ENCODE measurements at regions not wholly inside any gene's neighbourhood (a gene's known extent, or its start where the extent isn't known, plus 50 kb on each side); places are given as distances from the start of the nearest gene placed in this dataset.

DNA sequence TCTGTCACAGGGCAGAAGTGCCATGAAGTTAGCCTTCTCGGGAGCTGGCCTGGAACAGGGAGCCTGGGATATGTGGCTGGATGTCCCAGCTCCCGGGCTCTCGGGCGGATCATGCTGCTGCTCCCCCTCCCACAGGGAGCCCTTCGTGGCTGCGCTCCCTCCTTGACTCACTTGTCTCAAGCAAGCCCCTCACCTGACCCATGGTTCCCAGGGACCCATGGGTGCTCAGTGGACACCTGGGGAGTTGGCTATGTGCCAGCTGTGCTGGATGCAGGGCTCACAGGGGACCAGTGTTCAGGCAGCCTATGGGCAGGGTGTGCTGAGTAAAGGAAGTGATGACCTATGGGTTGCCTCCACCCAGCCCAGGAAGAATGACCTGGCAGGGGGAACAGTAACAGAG, 213.1 kb upstream of the SGCG start:
- Histone ChIP-seq H3K27ac (ENCODE audit: low read length) (no peak overlapping the region), H3K9me3 (ENCODE audit: control insufficient read depth, insufficient read depth, low read depth, low read length) (no peaks in the 10 kb centered on the region), H3K27me3 (ENCODE audit: control insufficient read depth, insufficient read depth, low read length) (no peaks in the 10 kb centered on the region), H3K4me1 (ENCODE audit: control insufficient read depth, insufficient read depth, low read length) (no peaks in the 10 kb centered on the region), H3K4me3 (ENCODE audit: low read depth in 2 of 2, low read length in 2 of 2) (no peak overlapping the region), H3K36me3 (ENCODE audit: control insufficient read depth, insufficient read depth, low read length) (no peaks in the 10 kb centered on the region)
- no TSS peak for BruUV-seq (replicated peaks)
- in situ Hi-C loops (cut with HindIII; ENCODE audit: low pct_unique_long_range_greater_than_20kb, low sequenced_read_pairs) (no loop called here), intact Hi-C loops (cut with micrococcal nuclease; ENCODE audit: unreplicated experiment) (no loop called here)
- POLR2A ChIA-PET = no interaction called here
- no peak for ATAC-seq
- no peak for TF ChIP-seq POLR2AphosphoS5 (IDR thresholded peaks at IDR 0.05; ENCODE audit: low read depth, low read length)
- TF ChIP-seq, protein P1, sequence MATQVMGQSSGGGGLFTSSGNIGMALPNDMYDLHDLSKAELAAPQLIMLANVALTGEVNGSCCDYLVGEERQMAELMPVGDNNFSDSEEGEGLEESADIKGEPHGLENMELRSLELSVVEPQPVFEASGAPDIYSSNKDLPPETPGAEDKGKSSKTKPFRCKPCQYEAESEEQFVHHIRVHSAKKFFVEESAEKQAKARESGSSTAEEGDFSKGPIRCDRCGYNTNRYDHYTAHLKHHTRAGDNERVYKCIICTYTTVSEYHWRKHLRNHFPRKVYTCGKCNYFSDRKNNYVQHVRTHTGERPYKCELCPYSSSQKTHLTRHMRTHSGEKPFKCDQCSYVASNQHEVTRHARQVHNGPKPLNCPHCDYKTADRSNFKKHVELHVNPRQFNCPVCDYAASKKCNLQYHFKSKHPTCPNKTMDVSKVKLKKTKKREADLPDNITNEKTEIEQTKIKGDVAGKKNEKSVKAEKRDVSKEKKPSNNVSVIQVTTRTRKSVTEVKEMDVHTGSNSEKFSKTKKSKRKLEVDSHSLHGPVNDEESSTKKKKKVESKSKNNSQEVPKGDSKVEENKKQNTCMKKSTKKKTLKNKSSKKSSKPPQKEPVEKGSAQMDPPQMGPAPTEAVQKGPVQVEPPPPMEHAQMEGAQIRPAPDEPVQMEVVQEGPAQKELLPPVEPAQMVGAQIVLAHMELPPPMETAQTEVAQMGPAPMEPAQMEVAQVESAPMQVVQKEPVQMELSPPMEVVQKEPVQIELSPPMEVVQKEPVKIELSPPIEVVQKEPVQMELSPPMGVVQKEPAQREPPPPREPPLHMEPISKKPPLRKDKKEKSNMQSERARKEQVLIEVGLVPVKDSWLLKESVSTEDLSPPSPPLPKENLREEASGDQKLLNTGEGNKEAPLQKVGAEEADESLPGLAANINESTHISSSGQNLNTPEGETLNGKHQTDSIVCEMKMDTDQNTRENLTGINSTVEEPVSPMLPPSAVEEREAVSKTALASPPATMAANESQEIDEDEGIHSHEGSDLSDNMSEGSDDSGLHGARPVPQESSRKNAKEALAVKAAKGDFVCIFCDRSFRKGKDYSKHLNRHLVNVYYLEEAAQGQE (IDR thresholded peaks at IDR 0.05; ENCODE audit: insufficient read depth in 1 of 2, low read depth in 2 of 2, low read length in 1 of 2) = no peak
- TF ChIP-seq, protein P2, sequence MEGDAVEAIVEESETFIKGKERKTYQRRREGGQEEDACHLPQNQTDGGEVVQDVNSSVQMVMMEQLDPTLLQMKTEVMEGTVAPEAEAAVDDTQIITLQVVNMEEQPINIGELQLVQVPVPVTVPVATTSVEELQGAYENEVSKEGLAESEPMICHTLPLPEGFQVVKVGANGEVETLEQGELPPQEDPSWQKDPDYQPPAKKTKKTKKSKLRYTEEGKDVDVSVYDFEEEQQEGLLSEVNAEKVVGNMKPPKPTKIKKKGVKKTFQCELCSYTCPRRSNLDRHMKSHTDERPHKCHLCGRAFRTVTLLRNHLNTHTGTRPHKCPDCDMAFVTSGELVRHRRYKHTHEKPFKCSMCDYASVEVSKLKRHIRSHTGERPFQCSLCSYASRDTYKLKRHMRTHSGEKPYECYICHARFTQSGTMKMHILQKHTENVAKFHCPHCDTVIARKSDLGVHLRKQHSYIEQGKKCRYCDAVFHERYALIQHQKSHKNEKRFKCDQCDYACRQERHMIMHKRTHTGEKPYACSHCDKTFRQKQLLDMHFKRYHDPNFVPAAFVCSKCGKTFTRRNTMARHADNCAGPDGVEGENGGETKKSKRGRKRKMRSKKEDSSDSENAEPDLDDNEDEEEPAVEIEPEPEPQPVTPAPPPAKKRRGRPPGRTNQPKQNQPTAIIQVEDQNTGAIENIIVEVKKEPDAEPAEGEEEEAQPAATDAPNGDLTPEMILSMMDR (IDR thresholded peaks at IDR 0.05) = no peak
- no peak for TF ChIP-seq TCF7L2 (IDR thresholded peaks at IDR 0.05; ENCODE audit: low read depth, low read length)
- TF ChIP-seq SIN3A (IDR thresholded peaks at IDR 0.05; ENCODE audit: borderline replicate concordance, insufficient read depth, low read depth, low read length) = no peak
- DNase-seq (ENCODE audit: low read depth, low spot score) = no peak
- CTCF ChIA-PET = no interaction called here

DNA sequence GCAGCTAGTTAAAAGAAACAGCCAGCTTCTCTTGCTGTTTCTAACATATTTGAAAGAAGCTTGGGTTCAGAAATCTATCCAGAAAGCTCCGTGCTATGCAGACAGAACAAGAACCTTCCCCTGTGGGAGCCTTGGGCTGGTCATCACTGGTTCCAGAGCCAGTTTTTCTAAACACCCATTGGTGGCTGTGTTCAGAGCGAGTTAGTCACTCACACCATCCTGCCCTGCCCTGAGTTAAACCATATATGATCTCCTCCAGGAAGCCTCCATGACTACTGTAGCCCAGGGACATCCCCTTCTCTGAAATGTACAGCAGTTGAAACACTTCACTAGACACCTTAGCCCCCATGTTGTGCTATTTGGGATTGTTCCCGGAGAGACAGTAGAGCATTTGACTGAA, 200.8 kb upstream of the SGCG start:
- TF ChIP-seq, protein P1 (IDR thresholded peaks at IDR 0.05; ENCODE audit: insufficient read depth in 1 of 2, low read depth in 2 of 2, low read length in 1 of 2) = no peak
- TF ChIP-seq POLR2AphosphoS5 (IDR thresholded peaks at IDR 0.05; ENCODE audit: low read depth, low read length) (no peak), TCF7L2 (IDR thresholded peaks at IDR 0.05; ENCODE audit: low read depth, low read length) (no peak), SIN3A (IDR thresholded peaks at IDR 0.05; ENCODE audit: borderline replicate concordance, insufficient read depth, low read depth, low read length) (no peak)
- TF ChIP-seq, protein P2 (IDR thresholded peaks at IDR 0.05) = no peak
- DNase-seq (ENCODE audit: low read depth, low spot score) = no peak
- Histone ChIP-seq H3K4me1 (ENCODE audit: control insufficient read depth, insufficient read depth, low read length) (no peaks in the 10 kb centered on the region), H3K27ac (ENCODE audit: low read length) (no peak overlapping the region), H3K4me3 (ENCODE audit: low read depth in 2 of 2, low read length in 2 of 2) (no peak overlapping the region), H3K36me3 (ENCODE audit: control insufficient read depth, insufficient read depth, low read length) (no peaks in the 10 kb centered on the region), H3K9me3 (ENCODE audit: control insufficient read depth, insufficient read depth, low read depth, low read length) (no peaks in the 10 kb centered on the region), H3K27me3 (ENCODE audit: control insufficient read depth, insufficient read depth, low read length) (no peaks in the 10 kb centered on the region)
- intact Hi-C loops (cut with micrococcal nuclease; ENCODE audit: unreplicated experiment) (no loop called here), in situ Hi-C loops (cut with HindIII; ENCODE audit: low pct_unique_long_range_greater_than_20kb, low sequenced_read_pairs) (no loop called here)
- ChIA-PET CTCF (no interaction called here), POLR2A (no interaction called here)
- ATAC-seq = no peak
- no TSS peak for BruUV-seq (replicated peaks)
